ENCODE measurements at regions not wholly inside any gene's neighbourhood (a gene's known extent, or its start where the extent isn't known, plus 50 kb on each side); places are given as distances from the start of the nearest gene placed in this dataset.
"Not testable (repeated sequence)": the region's sequence is repeated elsewhere in the genome, so short reads cannot be mapped to it uniquely, and the experiment has no call there.

- H3K4me1 Mint-ChIP-seq; CTCF ChIA-PET; H3K27ac ChIP-seq (ENCODE audit: low read length); H3K9me3 ChIP-seq; H3K4me3 ChIP-seq (ENCODE audit: control insufficient read depth in 1 of 2, extremely low read depth in 1 of 2, low read length in 1 of 2); DNase-seq; ATAC-seq (replicated peaks in 1 of 4); POLR2A ChIA-PET; H3K27me3 Mint-ChIP-seq; H3K36me3 Mint-ChIP-seq; H3K27ac Mint-ChIP-seq; H3K27me3 ChIP-seq (replicated peaks in 1 of 2; ENCODE audit: control insufficient read depth in 2 of 2, extremely low read depth in 1 of 2, insufficient read depth in 2 of 2, low read length in 1 of 2); H3K4me1 ChIP-seq (ENCODE audit: control insufficient read depth in 1 of 2, extremely low read depth in 1 of 2, insufficient read depth in 2 of 2, low read length in 2 of 2); H3K36me3 ChIP-seq (ENCODE audit: control insufficient read depth in 2 of 2, extremely low read depth in 1 of 2, insufficient read depth in 1 of 2, low read length in 1 of 2); H3K4me3 Mint-ChIP-seq: not testable (repeated sequence)
- WGBS (ENCODE audit: insufficient coverage), result no CpG with 5 or more reads among the region's 3 CpGs
- peaks cover 0 to 29% (median 0%) of the 10 kb centered on the region in 3 donors for H3K9me3 Mint-ChIP-seq
These were observed 77.0 kb upstream of the SAMSN1 start for GRCh38 chr21:14623079-14623478.

GRCh38 chr21:14620152-14620551, 74.0 kb upstream of the SAMSN1 start:
- CTCF ChIA-PET, result no interaction called here
- ATAC-seq (replicated peaks in 1 of 4) (no peak), DNase-seq (no peak)
- no peaks in the 10 kb centered on the region for H3K9me3 ChIP-seq
- POLR2A ChIA-PET, result no interaction called here
- peaks cover 0 to 22% (median 0%) of the 10 kb centered on the region in 3 donors for H3K9me3 Mint-ChIP-seq
- H3K4me3 ChIP-seq (ENCODE audit: control insufficient read depth in 1 of 2, extremely low read depth in 1 of 2, low read length in 1 of 2), result no peak overlapping the region
- no CpG with 5 or more reads among the region's 2 CpGs for WGBS (ENCODE audit: insufficient coverage)
- H3K4me1 ChIP-seq (ENCODE audit: control insufficient read depth in 1 of 2, extremely low read depth in 1 of 2, insufficient read depth in 2 of 2, low read length in 2 of 2), result no peaks in the 10 kb centered on the region
- no peak overlapping the region for H3K27ac Mint-ChIP-seq
- H3K36me3 Mint-ChIP-seq, result peaks cover 5% of the 10 kb centered on the region
- H3K27me3 Mint-ChIP-seq, result no peaks in the 10 kb centered on the region
- no peak overlapping the region for H3K27ac ChIP-seq (ENCODE audit: low read length)
- H3K4me1 Mint-ChIP-seq, result peaks cover 0 to 2% (median 0%) of the 10 kb centered on the region in 3 donors
- no peaks in the 10 kb centered on the region for H3K36me3 ChIP-seq (ENCODE audit: control insufficient read depth in 2 of 2, extremely low read depth in 1 of 2, insufficient read depth in 1 of 2, low read length in 1 of 2)
- H3K4me3 Mint-ChIP-seq, result no peak overlapping the region
- no peaks in the 10 kb centered on the region for H3K27me3 ChIP-seq (replicated peaks in 1 of 2; ENCODE audit: control insufficient read depth in 2 of 2, extremely low read depth in 1 of 2, insufficient read depth in 2 of 2, low read length in 1 of 2)

- Histone ChIP-seq H3K9me3 (no peaks in the 10 kb centered on the region), H3K4me3 (ENCODE audit: control insufficient read depth in 1 of 2, extremely low read depth in 1 of 2, low read length in 1 of 2) (no peak overlapping the region), H3K27me3 (replicated peaks in 1 of 2; ENCODE audit: control insufficient read depth in 2 of 2, extremely low read depth in 1 of 2, insufficient read depth in 2 of 2, low read length in 1 of 2) (no peaks in the 10 kb centered on the region), H3K36me3 (ENCODE audit: control insufficient read depth in 2 of 2, extremely low read depth in 1 of 2, insufficient read depth in 1 of 2, low read length in 1 of 2) (no peaks in the 10 kb centered on the region), H3K4me1 (ENCODE audit: control insufficient read depth in 1 of 2, extremely low read depth in 1 of 2, insufficient read depth in 2 of 2, low read length in 2 of 2) (no peaks in the 10 kb centered on the region), H3K27ac (ENCODE audit: low read length) (no peak overlapping the region)
- no peak overlapping the region for H3K27ac Mint-ChIP-seq
- peaks cover 5% of the 10 kb centered on the region for H3K36me3 Mint-ChIP-seq
- H3K4me1 Mint-ChIP-seq, result peaks cover 0 to 2% (median 0%) of the 10 kb centered on the region in 3 donors
- H3K27me3 Mint-ChIP-seq, result no peaks in the 10 kb centered on the region
- H3K4me3 Mint-ChIP-seq, result no peak overlapping the region
- ChIA-PET CTCF (no interaction called here), POLR2A (interaction anchor here in 1 of 2 donors (0.7 kb wide), 1 partner anchor 77 kb away, joined by 3 read pairs; no protein-coding TSS in a partner anchor)
- H3K9me3 Mint-ChIP-seq, result peaks cover 0 to 18% (median 0%) of the 10 kb centered on the region in 3 donors
- ATAC-seq (replicated peaks in 1 of 4) (no peak), DNase-seq (no peak)
- WGBS (ENCODE audit: insufficient coverage), result no CpG with 5 or more reads among the region's 2 CpGs
These were observed 71.8 kb upstream of the SAMSN1 start for GRCh38 chr21:14617871-14618270.

- Mint-ChIP-seq H3K27ac (no peak overlapping the region), H3K27me3 (no peaks in the 10 kb centered on the region), H3K9me3 (peaks cover 0 to 13% (median 0%) of the 10 kb centered on the region in 3 donors), H3K4me3 (no peak overlapping the region), H3K4me1 (peaks cover 0 to 2% (median 0%) of the 10 kb centered on the region in 3 donors), H3K36me3 (no peaks in the 10 kb centered on the region)
- ChIA-PET CTCF (interaction anchor here in 1 of 2 donors (0.6 kb wide), 1 partner anchor 255 kb away, joined by 4 read pairs; no protein-coding TSS in a partner anchor), POLR2A (interaction anchor here in 1 of 2 donors (0.7 kb wide), 1 partner anchor 76 kb away, joined by 3 read pairs; no protein-coding TSS in a partner anchor)
- Histone ChIP-seq H3K27me3 (replicated peaks in 1 of 2; ENCODE audit: control insufficient read depth in 2 of 2, extremely low read depth in 1 of 2, insufficient read depth in 2 of 2, low read length in 1 of 2) (no peaks in the 10 kb centered on the region), H3K36me3 (ENCODE audit: control insufficient read depth in 2 of 2, extremely low read depth in 1 of 2, insufficient read depth in 1 of 2, low read length in 1 of 2) (no peaks in the 10 kb centered on the region), H3K4me1 (ENCODE audit: control insufficient read depth in 1 of 2, extremely low read depth in 1 of 2, insufficient read depth in 2 of 2, low read length in 2 of 2) (no peaks in the 10 kb centered on the region), H3K9me3 (no peaks in the 10 kb centered on the region), H3K27ac (ENCODE audit: low read length) (no peak overlapping the region), H3K4me3 (ENCODE audit: control insufficient read depth in 1 of 2, extremely low read depth in 1 of 2, low read length in 1 of 2) (no peak overlapping the region)
- ATAC-seq (replicated peaks in 1 of 4) (no peak), DNase-seq (no peak)
- WGBS (ENCODE audit: insufficient coverage), result no CpG with 5 or more reads among the region's 2 CpGs
These were observed 70.9 kb upstream of the SAMSN1 start for GRCh38 chr21:14617040-14617393.

- Histone ChIP-seq H3K4me3 (ENCODE audit: control insufficient read depth in 1 of 2, extremely low read depth in 1 of 2, low read length in 1 of 2) (no peak overlapping the region), H3K9me3 (no peaks in the 10 kb centered on the region), H3K27me3 (replicated peaks in 1 of 2; ENCODE audit: control insufficient read depth in 2 of 2, extremely low read depth in 1 of 2, insufficient read depth in 2 of 2, low read length in 1 of 2) (no peaks in the 10 kb centered on the region), H3K36me3 (ENCODE audit: control insufficient read depth in 2 of 2, extremely low read depth in 1 of 2, insufficient read depth in 1 of 2, low read length in 1 of 2) (no peaks in the 10 kb centered on the region), H3K4me1 (ENCODE audit: control insufficient read depth in 1 of 2, extremely low read depth in 1 of 2, insufficient read depth in 2 of 2, low read length in 2 of 2) (no peaks in the 10 kb centered on the region), H3K27ac (ENCODE audit: low read length) (no peak overlapping the region)
- Mint-ChIP-seq H3K27me3 (no peaks in the 10 kb centered on the region), H3K36me3 (peaks cover 2% of the 10 kb centered on the region), H3K4me1 (peaks cover 0 to 5% (median 2%) of the 10 kb centered on the region in 3 donors), H3K9me3 (peaks cover 0 to 13% (median 0%) of the 10 kb centered on the region in 3 donors), H3K27ac (no peak overlapping the region), H3K4me3 (no peak overlapping the region)
- POLR2A ChIA-PET, result no interaction called here
- no peak for ATAC-seq (replicated peaks in 1 of 4)
- CTCF ChIA-PET, result interaction anchor here in 1 of 2 donors (0.6 kb wide), 1 partner anchor 255 kb away, joined by 4 read pairs; no protein-coding TSS in a partner anchor
- no peak for DNase-seq
- WGBS (ENCODE audit: insufficient coverage), result no CpG with 5 or more reads among the region's 4 CpGs
These were observed 70.4 kb upstream of the SAMSN1 start for GRCh38 chr21:14616380-14617039.

- Mint-ChIP-seq H3K36me3 (peaks cover 4% of the 10 kb centered on the region), H3K4me1 (peaks cover 0 to 5% (median 3%) of the 10 kb centered on the region in 3 donors), H3K4me3 (no peak overlapping the region), H3K27ac (no peak overlapping the region), H3K27me3 (no peaks in the 10 kb centered on the region), H3K9me3 (peaks cover 0 to 12% (median 0%) of the 10 kb centered on the region in 3 donors)
- H3K36me3 ChIP-seq (ENCODE audit: control insufficient read depth in 2 of 2, extremely low read depth in 1 of 2, insufficient read depth in 1 of 2, low read length in 1 of 2), result no peaks in the 10 kb centered on the region
- no CpG with 5 or more reads among the region's 4 CpGs for WGBS (ENCODE audit: insufficient coverage)
- no peak overlapping the region for H3K4me3 ChIP-seq (ENCODE audit: control insufficient read depth in 1 of 2, extremely low read depth in 1 of 2, low read length in 1 of 2)
- no peaks in the 10 kb centered on the region for H3K27me3 ChIP-seq (replicated peaks in 1 of 2; ENCODE audit: control insufficient read depth in 2 of 2, extremely low read depth in 1 of 2, insufficient read depth in 2 of 2, low read length in 1 of 2)
- ATAC-seq (replicated peaks in 1 of 4) (no peak), DNase-seq (no peak)
- POLR2A ChIA-PET, result interaction anchor here in 1 of 2 donors (0.6 kb wide), 1 partner anchor 8 kb away, joined by 7 read pairs; no protein-coding TSS in a partner anchor
- H3K9me3 ChIP-seq, result no peaks in the 10 kb centered on the region
- no peak overlapping the region for H3K27ac ChIP-seq (ENCODE audit: low read length)
- no peaks in the 10 kb centered on the region for H3K4me1 ChIP-seq (ENCODE audit: control insufficient read depth in 1 of 2, extremely low read depth in 1 of 2, insufficient read depth in 2 of 2, low read length in 2 of 2)
- CTCF ChIA-PET, result no interaction called here
These were observed 69.4 kb upstream of the SAMSN1 start for GRCh38 chr21:14615359-14615974.
